ENCODE measurements at regions not wholly inside any gene's neighbourhood (a gene's known extent, or its start where the extent isn't known, plus 50 kb on each side); places are given as distances from the start of the nearest gene placed in this dataset.

DNA sequence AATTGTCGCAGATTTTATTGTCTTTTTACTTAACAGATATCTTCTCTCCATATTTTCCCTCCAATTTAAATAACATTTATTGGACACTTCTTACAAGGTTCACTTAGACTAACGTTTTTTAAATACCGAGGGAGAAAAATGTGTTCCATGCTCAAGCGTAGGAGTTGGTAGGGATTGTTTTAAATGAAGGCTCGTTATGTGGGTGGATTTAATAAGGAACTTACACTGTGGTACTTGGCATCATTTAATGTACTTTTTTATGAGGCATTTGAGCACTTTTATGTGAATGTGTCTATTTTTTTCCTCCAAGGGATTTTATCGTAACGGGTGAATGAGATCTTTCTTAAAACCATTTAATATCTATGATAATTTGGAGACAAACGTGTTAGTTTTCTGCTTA, 125.0 kb upstream of the MTHFD1L start:
- TF ChIP-seq CBFB (CRISPR knock-in tag; IDR thresholded peaks at IDR 0.05; ENCODE audit: low read depth) (no peak), MAX (CRISPR knock-in tag; IDR thresholded peaks at IDR 0.05) (no peak), ZMAT4 (CRISPR knock-in tag; IDR thresholded peaks at IDR 0.05) (no peak)
